PC-3 (cell line): ENCODE measurements at regions not wholly inside any gene's neighbourhood (a gene's known extent, or its start where the extent isn't known, plus 50 kb on each side); places are given as distances from the start of the nearest gene placed in this dataset.

Source experiments
- EZH2 ChIP-seq: fragments of 300-600 bp; sonication (generic); IDR thresholded peaks from one replicate; pipeline ENCODE4 v1.6.1; 2017; ENCODE audit warnings: antibody characterized with exemption, mild to moderate bottlenecking, low read length; ENCODE audit not compliant: unreplicated experiment
- TF ChIP-seq, protein P1 (sequence below): fragments of 300-600 bp; sonication (generic); conservative IDR thresholded peaks from 2 replicates; pipeline ENCODE4 v1.5.1; 2017; ENCODE audit warnings: antibody characterized with exemption, low read depth, mild to moderate bottlenecking, low read length

DNA sequence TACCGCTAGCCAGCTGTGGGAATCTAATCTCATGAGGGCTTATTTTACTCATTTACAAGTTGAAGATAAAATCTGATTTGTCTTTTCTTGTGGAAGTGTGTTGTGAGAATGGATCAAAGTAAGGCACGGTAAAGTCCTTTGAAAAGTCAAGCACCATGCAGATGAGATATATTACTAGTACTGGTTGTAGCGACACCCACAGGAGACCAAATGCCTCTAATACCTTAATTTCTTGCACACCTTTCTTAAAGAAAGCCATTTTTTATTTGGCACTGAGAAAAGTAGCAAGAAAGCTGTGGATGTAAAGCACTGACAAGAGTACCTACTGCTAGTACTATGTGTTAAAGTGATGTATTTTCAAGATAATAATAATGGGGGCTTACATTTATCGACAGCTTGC is 191.0 kb upstream of the MMS22L start:
- TF ChIP-seq, protein P1, sequence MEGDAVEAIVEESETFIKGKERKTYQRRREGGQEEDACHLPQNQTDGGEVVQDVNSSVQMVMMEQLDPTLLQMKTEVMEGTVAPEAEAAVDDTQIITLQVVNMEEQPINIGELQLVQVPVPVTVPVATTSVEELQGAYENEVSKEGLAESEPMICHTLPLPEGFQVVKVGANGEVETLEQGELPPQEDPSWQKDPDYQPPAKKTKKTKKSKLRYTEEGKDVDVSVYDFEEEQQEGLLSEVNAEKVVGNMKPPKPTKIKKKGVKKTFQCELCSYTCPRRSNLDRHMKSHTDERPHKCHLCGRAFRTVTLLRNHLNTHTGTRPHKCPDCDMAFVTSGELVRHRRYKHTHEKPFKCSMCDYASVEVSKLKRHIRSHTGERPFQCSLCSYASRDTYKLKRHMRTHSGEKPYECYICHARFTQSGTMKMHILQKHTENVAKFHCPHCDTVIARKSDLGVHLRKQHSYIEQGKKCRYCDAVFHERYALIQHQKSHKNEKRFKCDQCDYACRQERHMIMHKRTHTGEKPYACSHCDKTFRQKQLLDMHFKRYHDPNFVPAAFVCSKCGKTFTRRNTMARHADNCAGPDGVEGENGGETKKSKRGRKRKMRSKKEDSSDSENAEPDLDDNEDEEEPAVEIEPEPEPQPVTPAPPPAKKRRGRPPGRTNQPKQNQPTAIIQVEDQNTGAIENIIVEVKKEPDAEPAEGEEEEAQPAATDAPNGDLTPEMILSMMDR, result no peak
- no peak for TF ChIP-seq EZH2
